ENCODE measurements at regions not wholly inside any gene's neighbourhood (a gene's known extent, or its start where the extent isn't known, plus 50 kb on each side); places are given as distances from the start of the nearest gene placed in this dataset.

DNA sequence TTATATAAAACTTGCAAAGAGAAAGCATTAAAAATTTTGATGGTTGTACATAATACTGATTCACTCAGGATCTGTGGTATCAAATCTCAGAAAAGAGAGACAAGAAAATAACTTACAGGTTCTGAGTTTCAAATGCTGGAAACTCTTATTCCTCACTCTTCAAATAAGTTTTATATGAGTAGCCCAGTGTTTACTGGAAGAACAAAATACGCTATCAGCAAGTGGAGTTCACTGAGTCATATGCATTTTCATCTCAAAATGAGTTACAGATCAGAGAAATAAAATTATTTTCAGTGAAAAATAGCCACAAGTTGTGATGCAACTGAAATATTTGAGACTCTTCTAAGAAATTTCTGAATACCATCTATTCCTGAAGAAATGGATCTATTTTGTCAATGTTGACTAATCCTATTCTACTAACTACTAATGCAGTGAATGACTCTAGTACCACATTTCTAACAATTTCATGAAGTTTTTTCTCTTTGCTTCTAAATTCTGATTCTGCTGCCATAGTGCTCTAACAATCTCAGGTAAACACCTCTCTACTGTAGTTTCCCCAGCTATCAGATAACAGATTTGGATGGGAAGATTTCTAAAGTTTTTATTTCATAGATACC is 391.7 kb downstream of the ZEB2 start:
- in situ Hi-C loops (cut with MboI; ENCODE audit: low sequenced_read_pairs, unreplicated experiment) = no loop called here
- TF ChIP-seq, protein P1, sequence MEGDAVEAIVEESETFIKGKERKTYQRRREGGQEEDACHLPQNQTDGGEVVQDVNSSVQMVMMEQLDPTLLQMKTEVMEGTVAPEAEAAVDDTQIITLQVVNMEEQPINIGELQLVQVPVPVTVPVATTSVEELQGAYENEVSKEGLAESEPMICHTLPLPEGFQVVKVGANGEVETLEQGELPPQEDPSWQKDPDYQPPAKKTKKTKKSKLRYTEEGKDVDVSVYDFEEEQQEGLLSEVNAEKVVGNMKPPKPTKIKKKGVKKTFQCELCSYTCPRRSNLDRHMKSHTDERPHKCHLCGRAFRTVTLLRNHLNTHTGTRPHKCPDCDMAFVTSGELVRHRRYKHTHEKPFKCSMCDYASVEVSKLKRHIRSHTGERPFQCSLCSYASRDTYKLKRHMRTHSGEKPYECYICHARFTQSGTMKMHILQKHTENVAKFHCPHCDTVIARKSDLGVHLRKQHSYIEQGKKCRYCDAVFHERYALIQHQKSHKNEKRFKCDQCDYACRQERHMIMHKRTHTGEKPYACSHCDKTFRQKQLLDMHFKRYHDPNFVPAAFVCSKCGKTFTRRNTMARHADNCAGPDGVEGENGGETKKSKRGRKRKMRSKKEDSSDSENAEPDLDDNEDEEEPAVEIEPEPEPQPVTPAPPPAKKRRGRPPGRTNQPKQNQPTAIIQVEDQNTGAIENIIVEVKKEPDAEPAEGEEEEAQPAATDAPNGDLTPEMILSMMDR (IDR thresholded peaks at IDR 0.05; ENCODE audit: borderline replicate concordance, control extremely low read depth, extremely low read depth, insufficient read depth, missing control alignments) = no peak
- no peak for DNase-seq (ENCODE audit: low spot score)

DNA sequence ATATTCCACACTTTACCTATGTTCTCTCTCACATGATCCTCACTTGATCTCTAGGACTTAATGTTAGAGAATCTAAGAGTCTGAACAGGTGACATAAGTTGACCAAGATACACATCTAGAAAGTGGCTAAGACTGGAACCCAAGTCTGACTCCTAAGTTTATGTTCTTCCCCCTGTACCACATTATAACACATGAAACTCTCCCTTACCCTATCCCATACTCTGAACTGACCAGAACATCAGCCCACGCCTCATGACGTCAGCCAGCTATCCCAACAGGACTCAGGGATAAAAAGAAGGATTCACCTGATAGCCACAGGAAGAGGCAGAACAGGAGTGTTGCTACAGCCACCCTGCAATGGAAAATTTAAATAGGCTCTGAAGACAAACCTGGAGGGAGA is 392.2 kb downstream of the ZEB2 start:
- DNase-seq (ENCODE audit: low spot score) = no peak
- TF ChIP-seq, protein P1 (IDR thresholded peaks at IDR 0.05; ENCODE audit: borderline replicate concordance, control extremely low read depth, extremely low read depth, insufficient read depth, missing control alignments) = no peak
- in situ Hi-C loops (cut with MboI; ENCODE audit: low sequenced_read_pairs, unreplicated experiment) = no loop called here

DNA sequence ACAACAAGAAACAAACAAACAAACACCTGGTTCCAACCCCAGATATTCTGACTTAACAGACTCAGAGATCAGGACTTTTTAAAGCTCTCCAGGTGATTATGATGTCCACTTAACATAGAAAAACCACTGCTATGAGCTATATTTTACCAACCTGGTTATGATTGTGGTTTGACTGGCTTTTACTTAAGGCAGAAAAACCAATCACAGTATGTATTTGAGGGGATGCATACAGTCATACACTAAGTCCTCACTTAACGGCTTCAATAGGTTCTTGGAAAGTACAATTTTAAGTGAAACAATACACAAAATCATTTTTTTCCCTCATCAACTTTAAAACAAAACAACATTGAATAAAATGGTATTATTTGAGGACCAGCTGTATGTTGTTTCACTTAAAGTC is 393.6 kb downstream of the ZEB2 start:
- in situ Hi-C loops (cut with MboI; ENCODE audit: low sequenced_read_pairs, unreplicated experiment) = no loop called here
- TF ChIP-seq, protein P1 (IDR thresholded peaks at IDR 0.05; ENCODE audit: borderline replicate concordance, control extremely low read depth, extremely low read depth, insufficient read depth, missing control alignments) = no peak
- no peak for DNase-seq (ENCODE audit: low spot score)

DNA sequence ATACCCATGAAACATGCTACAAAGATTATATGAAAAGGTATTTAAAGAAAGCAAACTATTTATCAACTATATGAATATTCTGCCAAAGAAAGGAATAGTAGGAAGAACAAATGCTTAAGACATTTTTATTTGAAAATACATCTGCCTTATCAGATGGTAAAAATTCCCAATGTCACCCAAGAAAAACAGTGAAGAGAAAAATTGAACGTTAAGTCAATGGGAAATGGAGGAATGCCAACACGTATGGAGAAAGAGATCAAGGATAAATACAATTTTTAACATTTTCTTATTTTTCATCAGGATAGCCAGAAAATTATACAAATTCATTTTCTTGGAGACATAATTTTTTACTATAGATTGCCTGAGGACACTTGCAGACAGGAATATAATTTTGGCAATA is 394.2 kb downstream of the ZEB2 start:
- no peak for DNase-seq (ENCODE audit: low spot score)
- TF ChIP-seq, protein P1 (IDR thresholded peaks at IDR 0.05; ENCODE audit: borderline replicate concordance, control extremely low read depth, extremely low read depth, insufficient read depth, missing control alignments) = no peak
- in situ Hi-C loops (cut with MboI; ENCODE audit: low sequenced_read_pairs, unreplicated experiment) = no loop called here

DNA sequence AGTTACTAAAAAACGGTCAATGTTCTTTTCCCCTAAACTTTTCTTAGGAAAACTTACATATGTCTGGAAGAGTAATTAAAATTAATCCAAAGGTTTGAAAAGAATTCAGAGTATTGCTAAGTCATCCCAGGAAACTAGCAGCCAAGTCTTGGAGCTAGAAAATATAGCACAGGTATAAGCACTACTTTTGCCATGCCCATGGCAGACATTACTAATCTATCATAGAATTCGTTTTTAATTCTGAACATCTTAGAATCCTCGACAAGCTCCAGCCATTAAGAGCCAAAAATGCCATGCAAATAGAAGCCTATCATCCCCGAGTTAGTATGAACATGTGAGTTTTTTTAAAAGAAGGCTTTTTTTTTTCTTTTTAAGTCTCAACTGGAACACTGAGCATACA is 395.0 kb downstream of the ZEB2 start:
- in situ Hi-C loops (cut with MboI; ENCODE audit: low sequenced_read_pairs, unreplicated experiment) = no loop called here
- no peak for DNase-seq (ENCODE audit: low spot score)
- TF ChIP-seq, protein P1 (IDR thresholded peaks at IDR 0.05; ENCODE audit: borderline replicate concordance, control extremely low read depth, extremely low read depth, insufficient read depth, missing control alignments) = no peak

DNA sequence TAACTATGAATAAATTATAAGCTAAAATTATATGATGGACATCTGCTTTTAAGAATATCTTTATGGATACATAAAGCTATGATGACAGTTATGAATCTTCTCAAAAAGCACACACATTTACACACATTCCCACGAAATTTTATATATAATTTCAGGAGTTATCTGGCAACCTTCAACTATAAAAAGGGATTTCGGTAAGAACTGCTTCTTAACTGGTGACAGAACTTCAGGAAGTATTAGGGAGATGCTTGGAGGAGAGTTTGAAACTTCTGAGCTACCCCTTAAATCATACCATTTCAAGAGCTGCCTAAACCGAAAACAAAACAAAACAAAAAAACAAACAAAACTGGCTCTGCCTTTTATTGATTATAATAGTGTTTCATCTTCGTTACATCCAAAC is 399.4 kb downstream of the ZEB2 start:
- DNase-seq (ENCODE audit: low spot score) = no peak
- TF ChIP-seq, protein P1 (IDR thresholded peaks at IDR 0.05; ENCODE audit: borderline replicate concordance, control extremely low read depth, extremely low read depth, insufficient read depth, missing control alignments) = no peak
- in situ Hi-C loops (cut with MboI; ENCODE audit: low sequenced_read_pairs, unreplicated experiment) = no loop called here
